ENCODE measurements at regions not wholly inside any gene's neighbourhood (a gene's known extent, or its start where the extent isn't known, plus 50 kb on each side); places are given as distances from the start of the nearest gene placed in this dataset.

DNA sequence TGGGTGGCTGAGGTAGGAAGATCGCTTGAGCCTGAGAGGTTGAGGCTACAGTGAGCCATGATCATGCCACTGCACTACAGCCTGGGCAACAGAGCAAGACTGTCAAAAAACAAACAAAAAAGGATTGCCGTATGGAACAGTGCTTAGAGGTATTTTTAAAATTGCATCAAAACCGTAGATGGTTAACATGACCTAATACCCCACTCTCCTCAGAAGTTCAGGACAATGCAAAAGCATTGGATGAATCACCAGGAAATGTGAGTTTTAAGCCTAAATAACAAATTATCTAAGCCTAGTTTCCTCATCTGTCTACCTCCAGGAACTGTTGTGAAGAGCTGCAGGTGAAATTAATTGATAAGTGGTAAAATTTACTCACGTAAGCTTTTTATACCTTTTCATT is 123.8 kb upstream of the ID4 start:
- TF ChIP-seq, protein P1, sequence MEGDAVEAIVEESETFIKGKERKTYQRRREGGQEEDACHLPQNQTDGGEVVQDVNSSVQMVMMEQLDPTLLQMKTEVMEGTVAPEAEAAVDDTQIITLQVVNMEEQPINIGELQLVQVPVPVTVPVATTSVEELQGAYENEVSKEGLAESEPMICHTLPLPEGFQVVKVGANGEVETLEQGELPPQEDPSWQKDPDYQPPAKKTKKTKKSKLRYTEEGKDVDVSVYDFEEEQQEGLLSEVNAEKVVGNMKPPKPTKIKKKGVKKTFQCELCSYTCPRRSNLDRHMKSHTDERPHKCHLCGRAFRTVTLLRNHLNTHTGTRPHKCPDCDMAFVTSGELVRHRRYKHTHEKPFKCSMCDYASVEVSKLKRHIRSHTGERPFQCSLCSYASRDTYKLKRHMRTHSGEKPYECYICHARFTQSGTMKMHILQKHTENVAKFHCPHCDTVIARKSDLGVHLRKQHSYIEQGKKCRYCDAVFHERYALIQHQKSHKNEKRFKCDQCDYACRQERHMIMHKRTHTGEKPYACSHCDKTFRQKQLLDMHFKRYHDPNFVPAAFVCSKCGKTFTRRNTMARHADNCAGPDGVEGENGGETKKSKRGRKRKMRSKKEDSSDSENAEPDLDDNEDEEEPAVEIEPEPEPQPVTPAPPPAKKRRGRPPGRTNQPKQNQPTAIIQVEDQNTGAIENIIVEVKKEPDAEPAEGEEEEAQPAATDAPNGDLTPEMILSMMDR (IDR thresholded peaks at IDR 0.05; ENCODE audit: low read length): no peak
- TF ChIP-seq EZH2 (IDR thresholded peaks at IDR 0.05; ENCODE audit: borderline replicate concordance, low read length): no peak

Data from OCI-LY1 (cell line).